ENCODE measurements at regions not wholly inside any gene's neighbourhood (a gene's known extent, or its start where the extent isn't known, plus 50 kb on each side); places are given as distances from the start of the nearest gene placed in this dataset.

DNA sequence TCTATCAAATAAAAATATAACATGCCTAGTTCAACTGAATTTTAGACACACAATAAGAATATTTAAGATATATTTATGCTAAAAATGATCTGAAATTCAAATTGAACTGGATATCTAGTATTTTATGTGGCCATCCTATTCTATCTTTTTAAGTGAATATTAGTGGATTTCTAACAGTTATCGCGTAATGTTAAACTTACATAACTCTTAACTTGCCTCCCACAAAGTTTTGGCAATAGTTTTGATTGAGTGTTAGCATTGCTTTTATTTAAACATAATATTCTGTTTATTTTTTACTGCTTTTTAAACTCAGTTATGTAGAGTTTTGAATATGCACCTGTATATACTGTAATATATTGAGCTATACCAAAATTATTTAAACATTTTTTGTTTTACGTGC is 1279.5 kb downstream of the OTOL1 start:
- TF ChIP-seq, protein P1, sequence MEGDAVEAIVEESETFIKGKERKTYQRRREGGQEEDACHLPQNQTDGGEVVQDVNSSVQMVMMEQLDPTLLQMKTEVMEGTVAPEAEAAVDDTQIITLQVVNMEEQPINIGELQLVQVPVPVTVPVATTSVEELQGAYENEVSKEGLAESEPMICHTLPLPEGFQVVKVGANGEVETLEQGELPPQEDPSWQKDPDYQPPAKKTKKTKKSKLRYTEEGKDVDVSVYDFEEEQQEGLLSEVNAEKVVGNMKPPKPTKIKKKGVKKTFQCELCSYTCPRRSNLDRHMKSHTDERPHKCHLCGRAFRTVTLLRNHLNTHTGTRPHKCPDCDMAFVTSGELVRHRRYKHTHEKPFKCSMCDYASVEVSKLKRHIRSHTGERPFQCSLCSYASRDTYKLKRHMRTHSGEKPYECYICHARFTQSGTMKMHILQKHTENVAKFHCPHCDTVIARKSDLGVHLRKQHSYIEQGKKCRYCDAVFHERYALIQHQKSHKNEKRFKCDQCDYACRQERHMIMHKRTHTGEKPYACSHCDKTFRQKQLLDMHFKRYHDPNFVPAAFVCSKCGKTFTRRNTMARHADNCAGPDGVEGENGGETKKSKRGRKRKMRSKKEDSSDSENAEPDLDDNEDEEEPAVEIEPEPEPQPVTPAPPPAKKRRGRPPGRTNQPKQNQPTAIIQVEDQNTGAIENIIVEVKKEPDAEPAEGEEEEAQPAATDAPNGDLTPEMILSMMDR (IDR thresholded peaks at IDR 0.05; ENCODE audit: low read length, missing control alignments): no peak
- H3K4me3 ChIP-seq (replicated peaks; ENCODE audit: low read depth, low read length): no peak overlapping the region
- peak; percentile 6 for DNase-seq (ENCODE audit: low read depth)

DNA sequence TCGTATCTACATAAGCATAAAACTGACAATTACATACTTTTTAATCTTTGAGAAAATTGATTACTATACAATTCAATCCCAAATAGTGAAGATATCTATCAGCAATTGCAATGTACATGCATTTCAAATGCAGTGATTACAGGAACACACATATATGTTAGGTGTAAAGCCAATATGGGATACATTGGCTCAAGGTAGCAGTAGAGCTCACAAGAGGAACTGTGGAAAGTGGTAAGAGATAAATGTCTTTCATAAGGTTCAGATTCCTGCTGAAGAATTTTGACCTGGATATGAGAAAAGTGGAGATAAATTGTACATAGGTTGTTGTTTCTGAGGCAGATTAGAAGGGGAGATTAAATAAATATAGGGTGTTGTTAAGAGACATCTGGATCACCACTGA is 1280.5 kb downstream of the OTOL1 start:
- no peak overlapping the region for H3K4me3 ChIP-seq (replicated peaks; ENCODE audit: low read depth, low read length)
- TF ChIP-seq, protein P1 (IDR thresholded peaks at IDR 0.05; ENCODE audit: low read length, missing control alignments): no peak
- no peak for DNase-seq (ENCODE audit: low read depth)

DNA sequence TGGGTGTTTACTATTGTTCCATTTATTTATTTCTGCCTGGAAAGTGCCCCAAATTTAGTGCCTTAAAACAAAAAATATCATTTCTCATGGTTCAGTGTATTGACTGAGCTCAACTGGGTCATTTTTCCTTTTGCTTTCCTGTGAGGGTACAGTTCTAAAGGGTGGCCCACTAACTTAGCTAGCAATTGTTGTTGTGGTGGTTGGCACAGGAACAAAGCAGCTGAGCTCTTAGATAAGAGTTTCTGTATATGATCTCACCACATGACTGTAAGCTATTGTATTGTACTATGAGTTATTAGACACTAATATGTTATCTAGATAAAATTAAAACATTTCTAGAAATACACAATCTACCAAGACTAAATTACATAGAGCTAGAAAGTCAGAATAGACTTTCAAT is 1283.7 kb downstream of the OTOL1 start:
- TF ChIP-seq, protein P1 (IDR thresholded peaks at IDR 0.05; ENCODE audit: low read length, missing control alignments): no peak
- no peak overlapping the region for H3K4me3 ChIP-seq (replicated peaks; ENCODE audit: low read depth, low read length)
- peak; percentile 48 for DNase-seq (ENCODE audit: low read depth)

DNA sequence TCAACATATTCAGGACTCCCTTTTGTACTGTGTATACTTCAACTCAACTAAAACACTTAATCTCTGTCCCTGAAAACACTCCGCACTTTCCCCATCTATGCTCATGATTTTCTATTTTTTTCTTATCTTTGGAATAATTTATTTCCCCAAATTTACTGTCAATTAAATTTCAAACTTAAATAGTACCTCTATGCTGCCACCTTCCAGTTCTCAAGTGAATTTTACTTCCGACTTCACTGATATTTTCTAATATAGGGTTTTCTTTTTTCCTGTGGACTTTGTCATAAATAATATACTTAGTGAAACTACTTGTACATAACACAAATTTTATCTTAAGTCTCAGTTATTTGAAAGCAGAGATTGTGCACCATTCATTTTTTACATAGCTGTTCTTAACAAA is 1303.3 kb downstream of the OTOL1 start:
- peak; percentile 7 for DNase-seq (ENCODE audit: low read depth)
- TF ChIP-seq, protein P1 (IDR thresholded peaks at IDR 0.05; ENCODE audit: low read length, missing control alignments): no peak
- H3K4me3 ChIP-seq (replicated peaks; ENCODE audit: low read depth, low read length): no peak overlapping the region

DNA sequence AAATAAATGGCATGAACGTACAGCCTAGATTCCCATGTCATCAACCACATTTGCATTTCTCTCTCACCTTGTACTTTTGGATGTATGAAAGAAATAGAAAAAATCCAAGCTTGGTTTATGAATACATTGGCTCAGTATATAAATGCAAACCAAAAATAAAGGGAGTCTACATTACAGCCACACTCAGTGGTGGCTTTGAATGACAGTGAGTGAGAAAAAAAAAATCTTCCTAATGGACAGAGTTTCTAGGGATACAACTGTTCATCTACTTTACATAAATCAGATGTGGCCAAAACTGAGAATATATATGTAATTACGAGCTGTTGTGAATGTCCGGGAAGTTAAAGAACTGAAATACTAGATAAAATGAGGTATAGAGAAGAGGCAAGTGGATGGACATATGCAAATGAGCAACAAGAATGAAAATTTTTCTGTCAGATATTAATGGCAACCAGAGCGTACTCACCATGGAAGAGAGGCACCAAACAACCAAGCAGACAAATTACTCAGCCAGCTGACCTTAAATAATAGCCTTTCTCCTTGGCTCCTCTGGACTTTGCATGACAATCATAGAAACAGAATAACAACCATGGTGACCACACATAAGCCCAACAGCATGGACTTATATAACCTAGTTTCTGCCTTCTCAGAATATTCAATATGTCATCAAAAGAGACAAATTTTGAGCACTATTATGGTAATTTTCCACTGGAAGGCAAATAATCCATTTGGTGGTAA is 1305.8 kb downstream of the OTOL1 start:
- TF ChIP-seq, protein P1 (IDR thresholded peaks at IDR 0.05; ENCODE audit: low read length, missing control alignments): no peak
- DNase-seq (ENCODE audit: low read depth): no peak

DNA sequence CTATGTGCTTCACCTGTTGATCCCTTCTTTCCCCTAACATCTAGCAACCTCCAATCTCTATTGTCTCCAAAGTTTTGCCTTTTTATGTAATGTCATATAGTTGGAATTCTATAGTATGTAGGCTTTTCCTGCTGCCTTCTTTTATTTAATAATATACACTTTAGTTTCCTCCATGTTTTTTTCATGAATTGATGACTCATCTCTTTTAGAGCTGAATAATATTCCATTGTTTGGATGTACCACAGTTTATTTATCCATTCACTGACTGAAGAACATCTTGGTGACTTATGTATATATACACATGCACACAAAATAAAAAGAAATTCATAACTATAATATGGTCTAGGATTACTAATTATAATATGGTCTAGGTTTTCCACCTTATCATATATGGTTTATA is 1314.2 kb downstream of the OTOL1 start:
- TF ChIP-seq, protein P1 (IDR thresholded peaks at IDR 0.05; ENCODE audit: low read length, missing control alignments): no peak
- no peak for DNase-seq (ENCODE audit: low read depth)
- H3K4me3 ChIP-seq (replicated peaks; ENCODE audit: low read depth, low read length): no peak overlapping the region

More for the DNA sequence above, 1305.8 kb downstream of the OTOL1 start:
- no peak overlapping the region for H3K4me3 ChIP-seq (replicated peaks; ENCODE audit: low read depth, low read length)
